ENCODE measurements at regions not wholly inside any gene's neighbourhood (a gene's known extent, or its start where the extent isn't known, plus 50 kb on each side); places are given as distances from the start of the nearest gene placed in this dataset.

GRCh38 chr11:71329165-71329510 is 76.8 kb upstream of the SHANK2 start:
- Histone ChIP-seq H3K4me1 (ENCODE audit: control insufficient read depth, insufficient read depth, low read length) (no peaks in the 10 kb centered on the region), H3K36me3 (ENCODE audit: control insufficient read depth, insufficient read depth, low read length) (no peaks in the 10 kb centered on the region), H3K9me3 (ENCODE audit: control insufficient read depth, insufficient read depth, low read length) (no peaks in the 10 kb centered on the region), H3K4me3 (ENCODE audit: low read depth, low read length) (no peak overlapping the region), H3K27me3 (ENCODE audit: control insufficient read depth, insufficient read depth, low read length) (no peaks in the 10 kb centered on the region), H3K27ac (ENCODE audit: low read depth, low read length) (no peak overlapping the region)
- no peak for DNase-seq (ENCODE audit: low read depth in 4 of 6, low spot score in 6 of 6)
- WGBS (ENCODE audit: insufficient coverage), result 92% methylated on average over 2 of the region's 3 CpGs

- WGBS (ENCODE audit: insufficient coverage), result 90% methylated on average over 20 of the region's 20 CpGs
- no peak overlapping the region for H3K4me3 ChIP-seq (ENCODE audit: low read depth, low read length)
- no peaks in the 10 kb centered on the region for H3K9me3 ChIP-seq (ENCODE audit: control insufficient read depth, insufficient read depth, low read length)
- H3K4me1 ChIP-seq (ENCODE audit: control insufficient read depth, insufficient read depth, low read length), result no peaks in the 10 kb centered on the region
- no peak overlapping the region for H3K27ac ChIP-seq (ENCODE audit: low read depth, low read length)
- DNase-seq (ENCODE audit: low read depth in 4 of 6, low spot score in 6 of 6), result no peak
- H3K36me3 ChIP-seq (ENCODE audit: control insufficient read depth, insufficient read depth, low read length), result no peaks in the 10 kb centered on the region
- no peaks in the 10 kb centered on the region for H3K27me3 ChIP-seq (ENCODE audit: control insufficient read depth, insufficient read depth, low read length)
These were observed 75.0 kb upstream of the SHANK2 start for GRCh38 chr11:71327156-71328085.

- H3K4me3 ChIP-seq (ENCODE audit: low read depth, low read length), result no peak overlapping the region
- H3K9me3 ChIP-seq (ENCODE audit: control insufficient read depth, insufficient read depth, low read length), result no peaks in the 10 kb centered on the region
- no peaks in the 10 kb centered on the region for H3K27me3 ChIP-seq (ENCODE audit: control insufficient read depth, insufficient read depth, low read length)
- DNase-seq (ENCODE audit: low read depth in 4 of 6, low spot score in 6 of 6), result no peak
- no peak overlapping the region for H3K27ac ChIP-seq (ENCODE audit: low read depth, low read length)
- 71% methylated on average over 5 of the region's 10 CpGs for WGBS (ENCODE audit: insufficient coverage)
- no peaks in the 10 kb centered on the region for H3K36me3 ChIP-seq (ENCODE audit: control insufficient read depth, insufficient read depth, low read length)
- H3K4me1 ChIP-seq (ENCODE audit: control insufficient read depth, insufficient read depth, low read length), result no peaks in the 10 kb centered on the region
These were observed 74.1 kb upstream of the SHANK2 start for GRCh38 chr11:71326328-71326940.

- no peak overlapping the region for H3K27ac ChIP-seq (ENCODE audit: low read depth, low read length)
- 87% methylated on average over 24 of the region's 24 CpGs for WGBS (ENCODE audit: insufficient coverage)
- no peaks in the 10 kb centered on the region for H3K36me3 ChIP-seq (ENCODE audit: control insufficient read depth, insufficient read depth, low read length)
- DNase-seq (ENCODE audit: low read depth in 4 of 6, low spot score in 6 of 6), result no peak
- no peak overlapping the region for H3K4me3 ChIP-seq (ENCODE audit: low read depth, low read length)
- H3K4me1 ChIP-seq (ENCODE audit: control insufficient read depth, insufficient read depth, low read length), result no peaks in the 10 kb centered on the region
- no peaks in the 10 kb centered on the region for H3K9me3 ChIP-seq (ENCODE audit: control insufficient read depth, insufficient read depth, low read length)
- H3K27me3 ChIP-seq (ENCODE audit: control insufficient read depth, insufficient read depth, low read length), result no peaks in the 10 kb centered on the region
These were observed 73.3 kb upstream of the SHANK2 start for GRCh38 chr11:71325418-71326327.

- Histone ChIP-seq H3K36me3 (ENCODE audit: control insufficient read depth, insufficient read depth, low read length) (no peaks in the 10 kb centered on the region), H3K4me3 (ENCODE audit: low read depth, low read length) (no peak overlapping the region), H3K9me3 (ENCODE audit: control insufficient read depth, insufficient read depth, low read length) (no peaks in the 10 kb centered on the region), H3K4me1 (ENCODE audit: control insufficient read depth, insufficient read depth, low read length) (no peaks in the 10 kb centered on the region), H3K27ac (ENCODE audit: low read depth, low read length) (no peak overlapping the region), H3K27me3 (ENCODE audit: control insufficient read depth, insufficient read depth, low read length) (no peaks in the 10 kb centered on the region)
- no peak for DNase-seq (ENCODE audit: low read depth in 4 of 6, low spot score in 6 of 6)
- WGBS (ENCODE audit: insufficient coverage), result 85% methylated on average over 7 of the region's 13 CpGs
These were observed 72.5 kb upstream of the SHANK2 start for GRCh38 chr11:71324788-71325417.

- H3K4me1 ChIP-seq (ENCODE audit: control insufficient read depth, insufficient read depth, low read length), result no peaks in the 10 kb centered on the region
- no peak overlapping the region for H3K4me3 ChIP-seq (ENCODE audit: low read depth, low read length)
- DNase-seq (ENCODE audit: low read depth in 4 of 6, low spot score in 6 of 6), result no peak
- peaks cover under 1% of the 10 kb centered on the region for H3K9me3 ChIP-seq (ENCODE audit: control insufficient read depth, insufficient read depth, low read length)
- H3K27me3 ChIP-seq (ENCODE audit: control insufficient read depth, insufficient read depth, low read length), result no peaks in the 10 kb centered on the region
- no peak overlapping the region for H3K27ac ChIP-seq (ENCODE audit: low read depth, low read length)
- WGBS (ENCODE audit: insufficient coverage), result 86% methylated on average over 11 of the region's 11 CpGs
- H3K36me3 ChIP-seq (ENCODE audit: control insufficient read depth, insufficient read depth, low read length), result no peaks in the 10 kb centered on the region
These were observed 71.6 kb upstream of the SHANK2 start for GRCh38 chr11:71323876-71324526.

- DNase-seq (ENCODE audit: low read depth in 4 of 6, low spot score in 6 of 6), result no peak
- no peak overlapping the region for H3K27ac ChIP-seq (ENCODE audit: low read depth, low read length)
- no peaks in the 10 kb centered on the region for H3K27me3 ChIP-seq (ENCODE audit: control insufficient read depth, insufficient read depth, low read length)
- 77% methylated on average over 13 of the region's 13 CpGs for WGBS (ENCODE audit: insufficient coverage)
- H3K9me3 ChIP-seq (ENCODE audit: control insufficient read depth, insufficient read depth, low read length), result peaks cover 1% of the 10 kb centered on the region
- H3K4me3 ChIP-seq (ENCODE audit: low read depth, low read length), result no peak overlapping the region
- H3K36me3 ChIP-seq (ENCODE audit: control insufficient read depth, insufficient read depth, low read length), result no peaks in the 10 kb centered on the region
- no peaks in the 10 kb centered on the region for H3K4me1 ChIP-seq (ENCODE audit: control insufficient read depth, insufficient read depth, low read length)
These were observed 70.6 kb upstream of the SHANK2 start for GRCh38 chr11:71322861-71323582.

GRCh38 chr11:71322192-71322735 is 69.9 kb upstream of the SHANK2 start:
- Histone ChIP-seq H3K27me3 (ENCODE audit: control insufficient read depth, insufficient read depth, low read length) (no peaks in the 10 kb centered on the region), H3K4me3 (ENCODE audit: low read depth, low read length) (no peak overlapping the region), H3K27ac (ENCODE audit: low read depth, low read length) (no peak overlapping the region), H3K9me3 (ENCODE audit: control insufficient read depth, insufficient read depth, low read length) (peaks cover 3% of the 10 kb centered on the region), H3K36me3 (ENCODE audit: control insufficient read depth, insufficient read depth, low read length) (no peaks in the 10 kb centered on the region), H3K4me1 (ENCODE audit: control insufficient read depth, insufficient read depth, low read length) (no peaks in the 10 kb centered on the region)
- no peak for DNase-seq (ENCODE audit: low read depth in 4 of 6, low spot score in 6 of 6)
- WGBS (ENCODE audit: insufficient coverage), result 85% methylated on average over 9 of the region's 12 CpGs

Data from spinal cord (tissue), 9 donors.